A673 (cell line): ENCODE measurements at regions not wholly inside any gene's neighbourhood (a gene's known extent, or its start where the extent isn't known, plus 50 kb on each side); places are given as distances from the start of the nearest gene placed in this dataset.

Experiments
- CTCF ChIP-seq: fragments of 300-800, 200-600 bp; sonication (generic); conservative IDR thresholded peaks from 2 replicates; pipeline ENCODE4 v1.5.1; 2017; ENCODE audit warnings: low read depth, mild to moderate bottlenecking, antibody characterized with exemption, low read length, moderate library complexity, mixed read lengths
- EZH2 ChIP-seq: fragments of 200-600 bp; sonication (generic); IDR thresholded peaks from 2 replicates; pipeline ENCODE4 v1.6.1; 2017; ENCODE audit warnings: borderline replicate concordance, low read depth, mild to moderate bottlenecking, mixed read lengths, antibody characterized with exemption, low read length; ENCODE audit not compliant: poor library complexity, severe bottlenecking

- TF ChIP-seq CTCF (no peak), EZH2 (no peak)
Measured at GRCh38 chr18:56448751-56449150, 189.6 kb downstream of the TXNL1 start.
